Dermis microvascular lymphatic vessel endothelial cell (primary cell): ENCODE measurements at regions not wholly inside any gene's neighbourhood (a gene's known extent, or its start where the extent isn't known, plus 50 kb on each side); places are given as distances from the start of the nearest gene placed in this dataset.
A peak's percentile ranks its signal among the peaks of the same experiment; 100 is the strongest.
"Not testable (repeated sequence)": the region's sequence is repeated elsewhere in the genome, so short reads cannot be mapped to it uniquely, and the experiment has no call there.

Experiments
- DNase-seq, 2 donors: peaks; one replicate each; pipeline versions ENCODE4 v3.0.0 to v3.0.0-alpha.2; 2010; ENCODE audit warnings: low read depth in 2 of 2

DNA sequence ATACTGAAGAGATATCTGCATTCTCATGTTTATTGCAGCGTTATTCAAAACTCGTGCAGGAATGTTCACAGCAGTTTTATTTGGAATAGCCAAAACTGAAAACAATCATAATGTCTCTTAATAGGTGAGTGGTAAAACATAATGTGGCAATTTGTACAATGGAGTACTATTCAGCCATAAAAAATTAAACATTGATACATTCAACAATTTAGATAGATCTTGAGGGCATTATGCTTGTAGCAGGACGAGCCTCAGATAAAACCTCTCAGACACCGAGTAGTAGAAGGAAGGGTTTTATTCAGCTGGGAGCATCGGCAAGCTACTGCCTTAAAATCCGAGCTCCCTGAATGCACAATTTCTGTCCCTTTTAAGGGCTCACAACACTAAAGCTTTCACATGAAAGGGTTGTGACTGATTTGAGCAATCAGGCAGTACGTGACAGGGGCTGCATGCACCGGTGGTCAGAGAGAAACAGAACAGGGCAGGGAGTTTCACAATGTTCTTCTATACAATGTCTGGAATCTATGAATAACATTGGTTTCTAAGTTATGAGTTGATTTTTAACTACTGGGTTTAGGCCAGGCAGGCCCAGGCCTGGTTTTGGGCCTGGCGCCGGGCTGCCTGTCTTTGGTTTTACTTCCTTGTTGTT is 195.3 kb upstream of the PRSS16 start:
- not testable (repeated sequence) for DNase-seq

DNA sequence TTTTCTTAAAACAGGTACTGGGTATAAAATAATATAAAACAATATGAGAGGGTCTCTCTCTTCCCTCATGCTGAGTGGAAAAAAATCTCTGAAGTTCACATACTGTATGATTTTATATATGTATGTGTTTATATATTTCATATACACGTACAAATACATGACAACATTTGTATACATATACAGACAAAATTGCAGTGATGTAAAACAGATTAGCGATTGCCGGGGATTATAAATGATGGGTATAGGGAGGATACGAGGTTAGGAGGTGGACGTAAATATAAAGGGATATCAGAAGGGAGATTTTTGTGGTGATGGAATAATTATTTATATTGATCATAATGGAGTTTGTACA is 194.8 kb upstream of the PRSS16 start:
- no peak for DNase-seq

DNA sequence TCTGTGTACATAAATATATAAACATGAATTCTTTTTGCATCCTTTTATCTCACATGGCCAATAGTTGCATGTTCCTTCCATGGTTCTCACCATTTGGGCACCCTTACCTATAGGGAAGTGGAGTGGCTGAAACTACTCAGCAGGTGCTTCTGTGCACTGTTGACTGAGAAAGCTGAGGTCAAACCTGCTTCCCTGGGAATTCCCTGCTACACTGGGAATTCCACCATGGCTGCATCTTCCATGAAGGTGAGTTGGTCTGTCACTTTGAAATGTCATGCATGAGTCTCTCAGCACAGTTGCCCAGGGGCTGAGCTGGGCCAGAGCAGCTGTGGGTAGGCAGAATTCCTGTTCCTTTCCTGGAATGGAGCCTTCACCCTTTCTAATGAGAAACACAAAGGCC is 193.8 kb upstream of the PRSS16 start:
- DNase-seq, result no peak

DNA sequence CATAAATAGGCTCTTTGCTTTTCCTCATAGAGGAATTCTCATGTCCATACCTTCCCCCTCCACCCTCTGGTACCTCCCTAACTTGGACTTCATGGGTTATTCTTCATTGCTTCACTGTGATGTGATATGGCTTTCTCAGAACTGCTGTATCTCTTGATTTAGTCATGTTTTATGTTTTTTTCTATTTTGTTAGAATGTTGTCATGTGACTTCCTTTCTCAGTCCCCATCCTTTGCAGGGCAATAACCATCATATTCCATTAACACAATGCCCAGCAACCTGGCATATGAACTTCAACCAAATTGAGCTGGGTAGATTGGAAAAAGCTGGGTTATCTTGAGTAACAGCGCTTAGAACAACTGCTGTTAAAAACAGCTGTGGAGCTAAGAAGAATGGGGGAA is 190.9 kb upstream of the PRSS16 start:
- no peak for DNase-seq

DNA sequence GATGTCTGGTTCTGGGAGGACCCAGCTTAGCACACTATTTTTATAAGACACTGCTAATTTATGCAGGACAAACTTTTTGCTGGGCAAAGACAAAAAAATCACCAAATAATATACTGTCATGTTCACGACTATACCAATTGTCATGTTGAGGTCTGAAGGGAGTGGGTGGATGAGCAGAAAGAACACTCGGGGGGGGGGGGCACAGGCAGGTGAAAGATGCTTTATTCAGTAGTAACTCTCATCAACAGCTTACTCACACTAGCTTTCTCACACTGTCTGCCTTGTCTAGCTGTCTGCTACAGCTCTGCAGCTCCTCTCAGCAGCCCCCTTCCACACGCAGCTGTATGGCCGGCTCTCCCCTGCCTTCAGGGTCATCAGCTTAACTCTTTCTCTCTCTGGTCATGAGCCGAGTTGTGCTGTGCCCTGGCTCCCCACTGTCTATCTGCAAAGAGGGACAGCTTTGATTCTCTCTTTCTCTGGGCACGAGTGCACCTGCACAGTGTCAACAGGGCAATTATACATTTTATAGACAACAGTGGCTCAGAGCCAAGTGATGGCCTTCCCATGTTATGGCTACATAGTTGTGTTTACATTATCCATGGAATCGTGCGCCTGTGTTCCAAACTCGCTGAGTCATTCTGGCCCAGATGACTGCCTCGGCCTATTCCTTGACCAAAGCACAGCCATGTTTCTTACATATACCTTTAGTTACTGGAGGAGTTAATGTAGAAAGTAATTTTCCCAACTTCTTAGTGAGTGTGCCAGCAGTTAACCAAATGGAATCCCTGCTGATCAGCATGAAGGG is 187.7 kb upstream of the PRSS16 start:
- peak; percentile 7 to 10 for DNase-seq

DNA sequence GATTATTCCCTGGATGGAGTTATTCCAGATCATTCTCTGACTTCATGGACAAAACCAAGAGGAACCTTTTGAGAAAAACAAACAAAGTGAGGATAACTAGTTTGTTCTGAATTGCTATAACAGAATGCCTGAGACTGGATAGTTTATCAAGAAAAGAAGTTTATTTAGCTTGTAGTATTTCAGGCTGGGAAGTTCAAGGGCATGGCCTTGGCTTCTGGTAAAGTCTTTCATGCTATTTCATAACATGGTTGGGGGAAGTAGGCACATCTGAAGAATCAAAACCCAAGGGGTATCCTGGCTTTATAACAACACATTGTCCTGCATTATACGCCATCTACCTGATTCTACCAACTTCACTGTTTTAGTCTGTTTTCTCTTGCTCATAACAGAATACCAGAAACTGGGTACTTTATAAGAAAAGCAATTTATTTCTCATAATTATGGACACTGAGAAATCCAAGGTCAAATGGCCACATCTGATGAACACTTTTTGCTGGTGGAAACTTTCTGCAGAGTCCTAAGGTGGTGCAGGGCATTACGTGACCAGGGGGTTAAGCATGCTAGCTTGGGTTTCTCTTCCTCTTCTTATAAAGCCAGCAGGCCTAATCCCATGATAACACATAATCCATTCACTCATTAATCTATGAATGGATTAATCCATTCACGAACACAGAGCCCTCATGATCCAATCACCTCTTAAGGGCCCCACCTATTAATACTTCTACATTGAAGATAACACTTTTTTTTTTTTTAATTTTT is 186.1 kb upstream of the PRSS16 start:
- DNase-seq, result no peak

DNA sequence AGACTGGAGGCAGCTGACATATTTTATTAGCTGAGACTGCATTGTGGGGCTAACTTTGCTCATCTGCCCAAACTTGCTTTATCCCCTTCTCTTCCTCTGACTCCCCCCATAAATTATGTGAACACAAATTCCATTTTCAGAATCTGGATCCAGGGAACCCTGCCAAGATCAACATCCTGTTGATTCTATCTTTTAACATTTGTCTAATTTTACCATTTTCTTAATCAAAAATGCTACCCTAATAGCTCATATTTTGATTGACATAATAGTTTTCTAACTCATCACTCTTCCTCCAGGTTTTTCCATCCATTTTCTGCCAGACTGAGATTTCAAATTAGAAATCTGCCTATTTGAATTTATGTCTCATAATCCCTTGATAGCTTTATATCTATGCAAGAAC is 184.7 kb upstream of the PRSS16 start:
- no peak for DNase-seq

DNA sequence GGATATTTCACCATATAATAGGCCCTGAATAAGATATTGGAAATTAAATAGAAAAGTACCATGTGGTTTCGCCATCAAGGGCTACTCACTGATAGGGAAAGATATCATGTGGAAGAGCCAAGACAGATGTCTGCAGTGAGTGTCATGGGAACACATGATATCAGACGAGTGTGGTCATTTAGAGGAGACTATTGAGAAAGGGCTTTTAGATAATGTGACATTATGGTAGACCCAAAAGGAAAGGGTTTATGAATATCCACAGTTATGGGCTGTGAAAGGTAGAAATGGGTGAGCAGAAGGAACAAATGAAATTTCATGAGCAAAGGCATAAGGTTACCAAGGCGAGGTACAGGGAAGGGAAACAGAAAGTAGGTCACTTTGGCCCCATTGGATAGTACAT is 182.3 kb upstream of the PRSS16 start:
- no peak for DNase-seq

DNA sequence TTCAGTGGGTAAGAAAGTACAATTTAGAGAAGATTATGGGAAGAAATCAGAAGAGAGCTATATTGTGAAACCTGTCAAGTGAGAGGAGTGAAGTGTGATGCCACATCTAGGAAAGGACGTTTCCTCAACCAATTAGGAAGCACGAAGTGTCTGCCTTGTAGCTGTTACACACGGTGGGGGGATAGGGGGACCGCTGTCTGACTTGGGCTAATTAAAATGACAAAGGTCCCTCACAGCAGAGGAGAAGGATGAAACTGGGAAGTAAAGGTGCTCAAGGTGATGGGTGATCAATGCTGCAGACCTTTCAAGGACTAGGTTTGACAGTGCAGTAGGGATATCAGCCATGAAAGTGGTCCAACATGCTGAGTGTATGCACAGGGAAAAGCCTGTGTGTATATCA is 181.1 kb upstream of the PRSS16 start:
- DNase-seq, result no peak

DNA sequence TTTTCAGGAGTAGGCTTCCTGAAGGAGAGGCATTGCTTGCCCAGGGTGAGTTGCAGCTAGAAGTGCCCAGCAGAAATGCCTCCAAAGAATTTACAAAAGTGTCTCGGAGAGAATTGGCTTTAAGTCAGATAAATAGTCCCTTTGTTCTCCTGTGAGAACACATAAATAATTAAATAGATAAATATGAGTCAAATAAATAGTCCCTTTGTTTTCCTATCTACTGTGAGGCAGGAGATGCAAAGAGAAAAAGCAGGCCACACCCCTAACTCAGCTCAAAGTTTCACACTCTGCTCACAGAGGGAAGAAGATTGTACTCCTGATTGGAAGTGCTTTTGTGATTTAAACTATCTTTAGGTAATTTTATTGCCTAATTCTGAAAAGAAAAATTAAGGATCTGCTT is 180.7 kb upstream of the PRSS16 start:
- no peak for DNase-seq

DNA sequence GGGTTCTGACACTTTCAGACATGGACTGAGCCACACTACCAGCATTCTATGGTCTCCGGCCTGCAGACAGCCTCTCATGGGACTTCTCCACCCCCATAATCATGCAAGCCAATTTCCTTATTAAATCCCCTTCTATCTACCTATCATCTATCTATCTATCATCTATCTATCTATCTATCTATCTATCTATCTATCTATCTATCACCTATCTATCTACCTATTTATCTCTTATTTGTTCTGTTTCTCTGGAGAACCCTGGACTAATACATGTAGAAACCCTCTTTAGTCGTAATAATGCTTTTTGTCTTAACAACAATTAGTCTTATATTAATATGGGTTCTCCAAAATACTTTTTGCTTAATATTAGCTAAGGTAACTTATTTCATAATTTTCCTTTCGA is 174.1 kb upstream of the PRSS16 start:
- DNase-seq, result no peak

DNA sequence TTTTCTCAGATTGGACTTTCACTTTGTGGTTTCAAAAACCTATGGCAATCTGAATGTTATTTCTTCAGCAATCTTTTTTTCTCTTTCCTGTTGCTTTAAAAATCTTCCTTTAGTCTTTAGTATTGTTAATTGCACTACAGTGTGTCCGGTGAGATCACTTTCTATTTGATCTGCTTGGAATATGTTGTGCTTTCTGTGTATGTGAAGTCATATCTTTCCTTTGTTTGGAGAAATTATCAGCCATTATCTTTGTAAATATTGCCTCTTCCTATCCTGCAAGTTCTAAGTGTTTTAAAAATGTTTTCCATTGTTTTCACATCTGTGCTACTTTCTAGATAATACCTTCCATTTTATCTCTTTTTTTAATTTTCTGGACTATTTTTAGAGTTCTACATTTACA is 171.4 kb upstream of the PRSS16 start:
- no peak for DNase-seq

DNA sequence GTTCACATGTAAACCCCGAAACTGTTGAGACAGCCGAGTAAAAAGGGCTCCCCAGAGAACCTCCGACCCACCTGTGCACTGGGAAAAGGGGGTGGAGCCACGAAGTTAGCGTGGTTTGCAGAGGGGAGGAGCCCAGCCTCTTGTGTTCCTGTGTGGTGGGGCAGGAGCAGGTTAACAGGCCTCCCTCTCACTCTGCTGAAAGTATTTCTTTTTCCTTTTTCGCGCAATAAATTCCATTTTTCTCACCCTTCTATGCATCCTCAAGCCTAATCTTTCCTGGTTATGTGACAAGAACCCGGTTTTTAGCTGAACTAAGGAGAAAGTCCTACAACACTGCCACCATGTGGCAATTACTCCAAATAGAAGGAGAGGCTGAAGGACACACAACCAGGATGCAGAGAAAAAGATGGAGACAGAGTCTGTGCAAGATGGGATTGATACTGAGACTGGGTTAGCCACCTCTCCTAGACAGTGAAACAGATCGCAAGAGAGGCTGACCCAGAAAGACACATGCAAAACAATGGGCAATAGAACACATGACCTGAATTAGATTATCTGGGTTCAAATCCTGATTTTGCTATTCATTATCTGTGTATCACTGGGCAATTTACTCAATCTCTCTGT is 168.7 kb upstream of the PRSS16 start:
- DNase-seq, result peak; percentile 39 to 64

DNA sequence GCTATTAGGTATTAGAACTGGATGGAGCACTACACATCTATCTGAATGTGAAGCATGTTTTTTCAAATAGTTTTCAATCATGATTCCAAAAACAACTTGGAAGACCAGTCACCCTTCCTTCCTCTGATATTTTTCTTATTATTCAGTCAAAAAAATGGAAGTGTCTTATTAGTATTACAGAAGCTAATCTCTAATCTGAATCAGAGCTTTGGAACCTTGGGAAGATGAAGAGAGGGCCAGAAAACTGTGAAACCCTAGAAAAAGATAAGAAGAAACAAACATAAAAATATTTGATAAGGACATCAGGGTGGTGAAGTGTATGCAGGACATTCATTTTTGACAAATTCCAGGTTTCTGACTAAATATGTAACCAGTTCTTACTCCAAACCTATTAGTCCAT is 166.3 kb upstream of the PRSS16 start:
- DNase-seq, result no peak

DNA sequence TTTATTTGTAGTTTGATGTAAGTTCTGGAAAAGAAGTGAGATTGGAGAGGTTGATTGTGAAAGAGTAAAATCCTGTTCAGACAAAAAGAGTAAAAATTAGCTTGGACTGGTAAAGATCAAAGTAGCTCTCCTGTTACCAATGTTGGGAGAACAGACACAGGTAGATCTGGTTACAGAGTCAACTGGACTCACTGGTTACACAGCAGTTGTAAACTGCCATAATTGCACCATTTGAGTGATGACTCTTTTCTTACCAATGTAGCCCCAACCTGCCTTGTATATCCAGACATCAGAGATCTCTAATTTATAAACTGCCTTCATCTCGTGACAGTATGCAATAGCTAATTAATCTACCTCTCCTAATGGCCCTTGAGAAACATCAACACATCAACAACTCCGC is 165.6 kb upstream of the PRSS16 start:
- DNase-seq, result no peak

DNA sequence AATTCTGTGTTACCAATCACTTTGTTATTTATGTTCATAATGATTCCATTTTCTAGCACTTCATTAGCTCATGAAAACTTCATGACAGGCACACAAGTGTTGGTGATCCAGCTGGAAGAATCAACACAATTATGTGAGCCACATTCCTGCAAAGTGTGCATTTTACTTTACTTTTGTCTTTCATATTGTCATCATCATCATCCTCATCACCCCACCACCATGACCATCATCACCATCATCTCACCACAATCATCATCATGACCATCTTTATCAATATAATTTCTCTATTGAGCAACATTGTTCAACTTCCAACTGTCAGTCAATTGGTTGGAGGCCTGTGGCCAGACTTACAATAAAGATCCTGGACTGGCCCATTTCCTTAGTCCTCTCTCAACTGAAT is 159.4 kb upstream of the PRSS16 start:
- DNase-seq, result no peak

DNA sequence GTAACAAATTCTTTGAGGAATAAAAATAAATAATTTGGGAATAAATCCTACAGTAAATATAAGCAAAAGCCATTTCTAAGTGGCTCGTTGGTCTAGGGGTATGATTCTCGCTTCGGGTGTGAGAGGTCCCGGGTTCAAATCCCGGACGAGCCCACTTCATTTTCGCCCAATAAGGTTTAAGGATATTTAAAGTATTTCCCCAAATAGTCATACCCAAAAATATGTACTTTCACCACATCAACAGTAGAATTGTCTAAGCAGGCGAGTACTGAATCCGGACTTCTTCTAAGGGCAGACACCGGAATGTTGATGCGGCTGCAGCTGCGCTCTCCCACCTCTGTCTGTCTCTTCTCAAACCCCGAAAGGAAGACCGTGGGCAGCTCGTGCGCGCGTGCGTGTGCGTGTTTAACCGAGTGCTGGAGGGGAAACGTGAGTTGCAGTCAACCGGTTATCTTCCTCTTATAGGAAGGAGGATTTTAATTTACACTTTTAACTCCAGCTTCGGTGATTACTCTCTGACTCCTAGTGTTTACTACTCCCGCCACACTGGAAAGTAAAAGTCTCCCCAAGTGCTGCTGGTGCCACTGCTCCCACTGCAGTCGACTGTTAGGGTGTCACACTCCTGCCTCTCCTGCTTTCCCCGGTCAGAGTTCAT is 155.7 kb upstream of the PRSS16 start:
- peak in 1 of 2 donors; percentile 25 for DNase-seq

DNA sequence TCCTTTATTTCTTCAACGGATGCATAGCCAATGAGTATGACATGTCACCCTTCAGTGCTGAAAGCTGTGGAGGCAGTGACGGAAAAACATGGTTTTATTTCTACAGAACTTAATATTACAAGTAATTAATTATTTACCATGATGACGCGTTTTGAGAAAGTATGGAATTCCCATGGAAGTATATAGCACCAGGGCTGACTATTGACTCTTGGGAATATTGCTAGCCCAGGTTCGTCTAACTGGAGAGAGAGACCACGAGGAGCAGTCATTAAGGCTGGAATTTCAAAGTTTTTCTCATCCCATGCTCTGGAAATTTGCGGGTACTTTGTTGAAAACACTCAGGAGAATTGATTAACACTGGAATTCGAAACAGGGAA is 155.2 kb upstream of the PRSS16 start:
- no peak for DNase-seq

DNA sequence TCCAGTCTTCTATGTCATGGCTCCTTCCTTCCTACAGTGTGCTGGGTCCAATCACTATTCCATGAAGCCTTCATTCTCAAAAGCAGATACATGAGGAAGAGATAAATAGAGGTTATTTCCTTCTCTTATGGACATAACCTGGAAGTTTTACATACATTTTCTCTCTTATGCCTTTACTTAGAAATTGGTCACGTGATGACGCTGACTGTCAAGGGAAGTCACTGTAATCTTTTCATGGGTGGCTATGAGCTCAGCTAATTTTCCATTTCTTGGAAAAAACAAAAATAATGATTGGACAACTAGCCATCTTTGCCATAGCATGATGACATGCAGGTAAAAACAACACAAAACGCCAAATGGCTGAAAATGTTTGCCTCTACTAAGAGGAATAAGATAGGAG is 151.6 kb upstream of the PRSS16 start:
- DNase-seq, result no peak

DNA sequence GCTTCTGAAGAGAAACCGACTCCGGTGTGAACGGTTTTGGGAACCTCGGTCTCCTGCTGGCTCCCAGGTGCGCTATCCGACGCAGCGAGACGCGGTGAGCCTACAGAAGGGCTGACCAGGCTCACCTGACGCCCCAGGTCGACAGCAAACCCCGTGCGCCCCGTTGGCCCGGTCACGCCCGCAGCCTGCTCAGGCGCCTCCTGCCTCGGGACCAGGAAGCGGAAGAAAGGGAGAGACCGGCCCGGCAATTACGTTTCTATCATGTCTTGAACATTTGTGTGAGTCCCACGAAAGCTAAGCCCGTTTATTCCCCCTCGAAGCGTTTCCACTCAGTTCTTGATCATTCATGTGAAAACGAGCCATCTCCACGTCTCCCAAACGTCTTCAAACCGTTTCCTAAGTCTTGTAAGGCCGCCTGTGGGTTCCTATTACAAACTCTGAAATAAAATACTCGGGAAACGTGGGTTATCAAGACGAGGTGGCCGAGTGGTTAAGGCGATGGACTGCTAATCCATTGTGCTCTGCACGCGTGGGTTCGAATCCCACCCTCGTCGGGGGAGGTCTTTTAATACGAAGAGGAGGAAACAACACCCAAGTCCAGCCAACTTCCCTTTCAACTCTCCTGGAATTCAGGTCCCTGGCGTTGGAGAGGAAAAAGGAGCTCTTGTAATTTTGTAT is 150.5 kb upstream of the PRSS16 start:
- peak in 1 of 2 donors; percentile 29 for DNase-seq

DNA sequence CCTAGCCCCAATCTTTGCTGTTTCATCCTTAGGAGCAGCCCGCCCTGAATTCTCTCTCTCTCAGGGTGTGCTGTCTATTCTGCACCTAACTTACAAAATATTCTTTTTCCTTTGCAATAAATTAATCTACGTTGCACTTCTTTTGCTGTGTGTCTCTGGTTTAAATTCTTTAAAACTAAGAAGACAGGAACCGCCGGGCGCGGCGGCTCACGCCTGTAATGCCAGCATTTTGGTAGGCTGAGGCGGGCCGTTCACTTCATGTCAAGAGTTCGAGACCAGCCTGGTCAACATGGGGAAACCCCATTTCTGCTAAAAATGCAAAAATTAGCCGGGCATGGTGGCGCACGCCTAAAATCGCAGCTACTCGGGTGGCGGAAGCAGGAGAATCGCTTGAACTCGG is 148.5 kb upstream of the PRSS16 start:
- DNase-seq, result no peak
